Suprapubic skin (tissue), 3 donors: ENCODE measurements at regions not wholly inside any gene's neighbourhood (a gene's known extent, or its start where the extent isn't known, plus 50 kb on each side); places are given as distances from the start of the nearest gene placed in this dataset.

Experiments
- POLR2A ChIP-seq, 2 donors: fragments of 450-650 bp; IDR thresholded peaks; one replicate each; pipeline ENCODE4 v1.6.1; 2017; ENCODE audit warnings: antibody characterized with exemption in 2 of 2, mild to moderate bottlenecking in 2 of 2, moderate library complexity in 2 of 2
- TF ChIP-seq, protein P1 (sequence below), 2 donors: fragments of 200-600 bp in 1 of 2; fragments of 450-650 bp in 1 of 2; sonication (generic) in 1 of 2; IDR thresholded peaks; one replicate each; pipeline ENCODE4 v1.5.1; 2016 to 2019; ENCODE audit warnings: antibody characterized with exemption in 2 of 2, mild to moderate bottlenecking in 1 of 2, moderate library complexity in 1 of 2

DNA sequence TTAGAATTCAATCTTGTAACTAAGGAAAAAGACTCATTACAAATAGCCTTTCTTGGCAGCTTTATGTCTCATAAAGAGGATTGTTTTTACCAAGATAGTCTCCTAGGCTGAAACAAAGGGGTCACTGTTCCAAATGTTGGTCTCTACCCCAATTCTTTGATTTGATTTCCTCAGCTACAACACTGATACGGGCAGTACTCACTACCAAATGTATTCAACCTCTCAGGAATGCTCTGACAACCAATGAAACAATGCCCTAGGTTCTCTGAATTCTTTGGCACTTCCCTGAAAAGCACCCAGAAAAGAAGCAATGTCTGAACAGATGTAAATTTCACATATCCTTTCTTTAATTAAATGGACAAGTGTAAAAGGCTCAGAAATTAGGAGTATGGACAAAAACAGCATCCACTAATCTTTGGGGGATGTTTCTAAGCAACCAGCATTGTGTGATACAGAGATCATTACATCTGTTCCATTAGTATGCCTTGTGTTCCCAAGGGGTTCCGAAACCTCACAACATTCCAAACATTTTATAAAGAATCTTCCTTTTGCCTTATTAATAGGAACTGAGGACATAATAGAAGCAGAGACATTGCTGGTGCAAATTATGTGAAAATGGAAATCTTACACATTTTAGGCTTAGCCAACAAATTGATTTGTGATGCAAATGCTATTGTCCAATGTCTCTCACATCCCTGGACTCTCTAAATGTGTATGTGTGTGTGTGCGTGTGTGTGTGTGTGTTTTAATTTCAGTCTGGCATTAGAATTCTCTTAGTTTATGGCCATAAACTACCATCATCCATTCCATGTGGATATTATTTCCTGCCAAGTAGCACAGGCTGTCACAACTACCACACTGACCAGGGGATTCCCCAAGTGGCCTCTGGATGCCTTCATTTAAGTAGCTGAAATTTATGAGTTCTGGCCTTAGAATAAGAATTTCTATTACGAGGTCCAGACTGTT is 276.0 kb downstream of the MTX2 start:
- TF ChIP-seq, protein P1, sequence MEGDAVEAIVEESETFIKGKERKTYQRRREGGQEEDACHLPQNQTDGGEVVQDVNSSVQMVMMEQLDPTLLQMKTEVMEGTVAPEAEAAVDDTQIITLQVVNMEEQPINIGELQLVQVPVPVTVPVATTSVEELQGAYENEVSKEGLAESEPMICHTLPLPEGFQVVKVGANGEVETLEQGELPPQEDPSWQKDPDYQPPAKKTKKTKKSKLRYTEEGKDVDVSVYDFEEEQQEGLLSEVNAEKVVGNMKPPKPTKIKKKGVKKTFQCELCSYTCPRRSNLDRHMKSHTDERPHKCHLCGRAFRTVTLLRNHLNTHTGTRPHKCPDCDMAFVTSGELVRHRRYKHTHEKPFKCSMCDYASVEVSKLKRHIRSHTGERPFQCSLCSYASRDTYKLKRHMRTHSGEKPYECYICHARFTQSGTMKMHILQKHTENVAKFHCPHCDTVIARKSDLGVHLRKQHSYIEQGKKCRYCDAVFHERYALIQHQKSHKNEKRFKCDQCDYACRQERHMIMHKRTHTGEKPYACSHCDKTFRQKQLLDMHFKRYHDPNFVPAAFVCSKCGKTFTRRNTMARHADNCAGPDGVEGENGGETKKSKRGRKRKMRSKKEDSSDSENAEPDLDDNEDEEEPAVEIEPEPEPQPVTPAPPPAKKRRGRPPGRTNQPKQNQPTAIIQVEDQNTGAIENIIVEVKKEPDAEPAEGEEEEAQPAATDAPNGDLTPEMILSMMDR (IDR thresholded peaks at IDR 0.05): no peak
- TF ChIP-seq POLR2A (IDR thresholded peaks at IDR 0.05): no peak
